Hematopoietic multipotent progenitor cell treated with erythropoietin and hydrocortisone succinate and interleukin-3 and kit ligand, for 8 days (in vitro differentiated cells): ENCODE measurements at regions not wholly inside any gene's neighbourhood (a gene's known extent, or its start where the extent isn't known, plus 50 kb on each side); places are given as distances from the start of the nearest gene placed in this dataset.

Source experiments
- DNase-seq: peaks from one replicate; pipeline ENCODE4 v3.0.0-alpha.2; 2015

DNA sequence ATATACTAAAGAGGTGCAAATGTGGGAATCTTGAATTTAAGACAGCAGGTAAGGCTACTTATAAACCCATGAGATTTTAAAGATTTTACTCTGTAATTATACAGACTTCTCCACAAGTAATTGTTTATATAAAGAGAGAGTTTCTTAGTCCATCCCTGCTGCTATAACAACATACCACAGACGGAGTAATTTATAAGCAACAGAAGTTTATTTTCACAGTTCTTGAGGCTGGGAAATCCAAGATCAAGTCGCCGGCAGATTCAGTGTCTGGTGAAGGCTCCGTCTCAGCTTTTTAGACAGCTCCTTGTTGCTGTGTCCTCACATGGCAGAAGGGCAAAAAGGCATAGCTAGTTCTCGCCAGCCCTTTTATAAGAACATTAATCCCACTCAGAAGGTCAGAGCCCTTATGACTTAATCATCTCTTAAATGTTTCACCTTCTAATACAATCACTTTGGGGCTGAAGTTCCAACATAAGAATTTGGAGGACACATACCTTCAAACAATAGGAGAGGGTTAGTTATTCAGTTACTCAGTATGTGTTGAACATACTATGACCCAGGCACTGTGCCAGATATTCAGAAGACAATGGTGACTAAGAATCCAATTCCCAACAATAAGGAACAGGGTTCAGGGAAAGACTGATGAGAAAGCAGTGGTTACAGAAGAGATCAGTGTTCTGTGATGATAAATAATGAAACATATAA, 466.0 kb downstream of the RIT2 start:
- no peak for DNase-seq

DNA sequence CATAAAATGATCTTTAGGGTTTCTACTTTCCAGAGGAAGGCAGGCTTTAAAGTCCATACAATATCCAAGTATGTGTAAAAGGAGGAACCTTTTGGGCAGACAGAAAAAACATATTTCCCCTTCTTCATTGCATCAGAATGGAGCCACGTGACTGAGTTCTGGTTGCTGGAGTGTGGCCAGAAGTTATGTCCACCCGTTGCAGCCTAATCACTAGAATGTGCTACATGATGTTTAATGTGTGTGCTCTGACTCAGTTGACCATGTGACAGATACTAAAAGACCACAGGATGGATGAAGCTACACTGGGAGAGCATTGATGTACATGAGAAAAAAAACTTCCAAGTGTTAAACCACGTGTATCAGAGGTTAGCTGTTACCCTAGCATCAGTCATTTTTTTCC, 460.9 kb downstream of the RIT2 start:
- no peak for DNase-seq

DNA sequence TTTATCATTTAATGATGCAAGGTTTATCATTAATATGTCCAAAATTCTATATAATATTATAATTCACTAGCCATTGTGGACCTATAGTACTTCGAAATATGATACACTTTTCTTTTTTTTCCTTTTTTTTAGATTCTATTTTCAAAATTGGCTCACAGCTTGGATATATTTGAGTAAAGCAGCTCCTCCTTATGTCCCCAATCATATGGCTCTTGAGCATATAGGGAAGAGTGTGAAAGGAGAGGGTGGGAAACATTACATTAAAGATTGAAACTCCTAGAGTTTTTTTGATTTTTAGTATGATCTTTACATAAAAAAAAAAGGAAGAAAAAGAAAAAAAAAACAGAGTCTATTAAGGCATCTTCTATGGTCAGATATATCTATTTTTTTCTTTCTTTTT, 457.9 kb downstream of the RIT2 start:
- DNase-seq, result no peak

DNA sequence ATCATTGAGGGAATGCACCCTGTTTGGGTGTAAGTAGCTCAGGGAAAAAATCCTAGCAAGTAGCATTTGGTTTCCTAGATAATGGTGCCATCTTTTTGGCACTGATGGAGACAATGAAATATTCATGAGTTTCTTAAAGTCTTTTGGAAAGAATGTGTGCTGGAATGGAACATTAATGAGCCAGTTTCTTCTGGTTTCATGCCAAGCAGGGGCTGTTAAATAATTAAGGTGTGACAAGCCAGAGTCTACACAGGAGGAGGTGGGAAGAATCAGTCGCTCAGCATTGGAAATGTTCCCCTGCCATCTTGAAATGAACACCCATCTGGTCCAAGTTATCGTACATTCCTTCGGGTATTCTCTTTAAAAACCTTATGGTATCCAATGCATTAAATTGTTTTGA, 457.3 kb downstream of the RIT2 start:
- DNase-seq, result no peak

DNA sequence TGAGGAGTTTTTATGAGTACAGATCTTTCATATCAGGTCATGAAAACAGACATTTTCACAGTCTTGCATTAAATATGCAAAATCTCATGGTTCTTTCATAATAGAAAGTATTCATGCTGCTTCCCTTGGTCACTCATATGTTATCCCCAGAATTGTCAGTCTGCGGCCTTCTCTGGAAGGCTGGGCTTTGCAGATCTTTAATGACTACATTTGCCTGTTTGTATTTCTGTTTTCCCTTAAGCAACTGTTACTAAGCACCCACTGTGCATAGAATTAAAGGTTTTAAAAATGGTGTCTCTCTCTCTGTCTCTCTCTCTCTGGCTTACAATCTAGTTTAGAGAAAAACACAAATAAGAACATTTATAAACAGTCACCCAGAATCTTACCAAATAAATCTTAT, 456.3 kb downstream of the RIT2 start:
- no peak for DNase-seq

DNA sequence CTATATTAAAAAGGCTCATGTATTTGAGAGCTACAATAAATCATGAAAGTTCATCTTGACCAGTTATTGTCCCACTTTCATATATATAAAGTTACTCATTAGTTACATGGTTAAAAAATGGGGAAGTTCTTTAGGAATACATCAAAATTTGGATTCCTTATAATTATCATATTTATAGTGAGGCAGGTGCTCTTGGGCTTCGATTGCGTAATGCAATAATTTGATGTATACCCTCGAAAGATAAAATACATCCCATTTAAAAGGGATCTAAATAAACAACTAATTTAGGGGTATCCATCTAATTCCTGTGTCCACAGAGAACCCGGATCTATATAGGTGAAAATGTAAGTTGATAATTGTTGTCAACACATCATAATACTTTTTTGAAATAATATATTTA, 444.6 kb downstream of the RIT2 start:
- DNase-seq, result no peak

DNA sequence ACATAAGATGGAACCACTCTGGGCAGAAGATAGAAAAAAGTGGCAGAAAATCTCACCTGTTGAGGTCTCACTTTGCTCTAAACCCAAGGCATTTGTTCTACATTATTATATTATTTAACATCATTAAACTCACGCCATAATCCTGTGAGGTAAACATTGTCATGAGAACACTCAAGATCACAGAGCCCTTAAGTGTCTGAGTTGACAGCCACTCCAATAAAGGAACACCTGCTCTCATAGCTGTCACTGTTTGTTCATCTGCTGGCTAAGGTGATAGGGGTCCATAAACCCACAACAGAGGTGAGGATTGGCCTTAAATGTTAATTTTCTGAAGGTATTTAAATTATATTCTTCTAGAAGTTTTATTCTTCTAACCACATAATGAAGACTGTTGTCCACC, 439.7 kb downstream of the RIT2 start:
- no peak for DNase-seq

DNA sequence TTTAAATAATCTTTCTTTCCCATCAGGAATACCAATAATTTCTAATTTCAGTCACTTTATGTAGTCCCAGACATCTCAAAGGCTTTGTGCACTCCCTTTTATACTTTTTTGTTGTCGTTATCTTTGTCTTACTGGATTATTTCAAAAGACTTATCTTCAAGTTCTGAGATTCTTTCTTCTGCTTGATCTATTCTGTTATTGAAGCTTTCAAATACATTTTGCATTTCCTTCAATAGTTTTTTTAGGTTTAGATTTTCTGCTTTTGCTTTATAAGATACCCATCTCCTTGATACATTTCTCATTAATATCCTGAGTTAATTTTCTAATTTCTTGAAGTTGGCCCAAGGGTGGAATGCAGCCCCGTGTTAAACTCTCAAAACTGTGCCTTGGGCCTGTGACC, 432.4 kb downstream of the RIT2 start:
- DNase-seq, result no peak

DNA sequence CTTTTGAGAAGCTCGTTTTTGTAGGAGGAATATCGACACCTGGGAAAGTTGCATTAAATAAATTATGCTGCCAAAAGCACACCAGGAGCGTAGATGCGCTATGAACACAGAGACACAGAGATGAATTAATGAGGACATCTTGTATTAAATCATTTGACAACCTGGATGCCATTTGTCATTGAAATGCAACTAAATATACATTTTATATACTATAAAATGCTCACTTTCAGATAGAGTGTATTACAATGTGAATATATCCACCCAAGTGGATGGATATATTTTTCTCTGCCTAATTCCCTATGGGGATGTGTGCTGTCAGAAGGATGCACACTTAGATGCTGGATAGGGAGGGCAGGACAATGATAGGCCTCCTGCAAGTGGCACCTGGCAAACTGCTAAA, 426.2 kb downstream of the RIT2 start:
- no peak for DNase-seq
